Liver (tissue), 8 donors: ENCODE measurements at regions not wholly inside any gene's neighbourhood (a gene's known extent, or its start where the extent isn't known, plus 50 kb on each side); places are given as distances from the start of the nearest gene placed in this dataset.

Source experiments
- DNase-seq: peaks from one replicate; pipeline ENCODE4 v3.0.0-alpha.2; 2017; ENCODE audit warnings: low spot score
- H3K27ac ChIP-seq, 2 donors: one replicate each; pipeline ENCODE4 v1.7.0; 2013; ENCODE audit warnings: inconsistent platforms in 2 of 2, low read length in 2 of 2, control low read depth in 1 of 2, low read depth in 1 of 2, mild to moderate bottlenecking in 1 of 2
- H3K27me3 ChIP-seq, 4 donors: one replicate each; pipeline versions ENCODE4 v1.6.1 to v1.7.0; 2013; ENCODE audit warnings: low read length in 3 of 4, inconsistent platforms in 1 of 4, mild to moderate bottlenecking in 1 of 4, moderate library complexity in 1 of 4; ENCODE audit not compliant: control insufficient read depth in 4 of 4, insufficient read depth in 4 of 4
- H3K36me3 ChIP-seq, 4 donors: one replicate each; pipeline versions ENCODE4 v1.6.1 to v1.7.0; 2013; ENCODE audit warnings: low read length in 3 of 4, mild to moderate bottlenecking in 3 of 4, low read depth in 1 of 4, moderate library complexity in 1 of 4; ENCODE audit not compliant: control insufficient read depth in 4 of 4, insufficient read depth in 3 of 4
- H3K4me1 ChIP-seq, 4 donors: one replicate each; pipeline versions ENCODE4 v1.6.1 to v1.7.0; 2013; ENCODE audit warnings: low read length in 3 of 4, mild to moderate bottlenecking in 3 of 4, moderate library complexity in 1 of 4; ENCODE audit not compliant: control insufficient read depth in 4 of 4, insufficient read depth in 4 of 4
- H3K4me3 ChIP-seq, 3 donors: one replicate each; pipeline versions ENCODE4 v1.6.1 to v1.7.0; 2013; ENCODE audit warnings: low read length in 3 of 3, control low read depth in 1 of 3, low read depth in 1 of 3, mild to moderate bottlenecking in 1 of 3
- H3K9ac ChIP-seq, 2 donors: one replicate each; pipeline ENCODE4 v1.7.0; 2013; ENCODE audit warnings: low read length in 2 of 2, mild to moderate bottlenecking in 2 of 2, moderate library complexity in 2 of 2, control low read depth in 1 of 2, low read depth in 1 of 2
- H3K9me3 ChIP-seq, 4 donors: one replicate each; pipeline versions ENCODE4 v1.6.1 to v1.7.0; 2013; ENCODE audit warnings: low read length in 3 of 4; ENCODE audit not compliant: control insufficient read depth in 4 of 4
- ATF3 ChIP-seq: IDR thresholded peaks from 2 replicates; pipeline ENCODE4 v1.6.1; 2016; ENCODE audit warnings: antibody characterized with exemption
- CTCF ChIP-seq: fragments of 150-350 bp; IDR thresholded peaks from 2 replicates; pipeline ENCODE4 v1.5.1; 2017; ENCODE audit warnings: improper control_type of control experiment, low read depth, low read length; ENCODE audit not compliant: missing input control
- EGR1 ChIP-seq, 2 donors: IDR thresholded peaks; 2 replicates each; pipeline ENCODE4 v1.6.1; 2016 to 2018; ENCODE audit warnings: antibody characterized with exemption in 2 of 2, low read depth in 2 of 2
- FOXA1 ChIP-seq: IDR thresholded peaks from 2 replicates; pipeline ENCODE4 v1.6.1; 2016; ENCODE audit warnings: antibody characterized with exemption
- FOXA2 ChIP-seq: IDR thresholded peaks from 2 replicates; pipeline ENCODE4 v1.6.1; 2016; ENCODE audit warnings: antibody characterized with exemption
- HNF4A ChIP-seq, 2 donors: conservative IDR thresholded peaks; 2 replicates each; pipeline ENCODE4 v1.6.1; 2016; ENCODE audit warnings: antibody characterized with exemption in 2 of 2, mild to moderate bottlenecking in 2 of 2
- HNF4G ChIP-seq: IDR thresholded peaks from 2 replicates; pipeline ENCODE4 v1.6.1; 2016; ENCODE audit warnings: antibody characterized with exemption
- JUND ChIP-seq, 2 donors: IDR thresholded peaks; 2 replicates each; pipeline ENCODE4 v1.6.1; 2016; ENCODE audit warnings: antibody characterized with exemption in 2 of 2
- MAX ChIP-seq: IDR thresholded peaks from 2 replicates; pipeline ENCODE4 v1.6.1; 2016; ENCODE audit warnings: antibody characterized with exemption
- NR2F2 ChIP-seq: IDR thresholded peaks from 2 replicates; pipeline ENCODE4 v1.6.1; 2016; ENCODE audit warnings: antibody characterized with exemption
- RAD21 ChIP-seq, 2 donors: IDR thresholded peaks; 2 replicates each; pipeline ENCODE4 v1.6.1; 2016; ENCODE audit warnings: antibody characterized with exemption in 2 of 2, mild to moderate bottlenecking in 2 of 2
- RXRA ChIP-seq, 2 donors: IDR thresholded peaks; 2 replicates each; pipeline ENCODE4 v1.6.1; 2017 to 2018; ENCODE audit warnings: antibody characterized with exemption in 2 of 2, mild to moderate bottlenecking in 1 of 2
- SP1 ChIP-seq: IDR thresholded peaks from 2 replicates; pipeline ENCODE4 v1.6.1; 2018; ENCODE audit warnings: antibody characterized with exemption, mild to moderate bottlenecking
- TAF1 ChIP-seq: conservative IDR thresholded peaks from 2 replicates; pipeline ENCODE4 v1.6.1; 2016; ENCODE audit warnings: antibody characterized with exemption, mild to moderate bottlenecking
- YY1 ChIP-seq: IDR thresholded peaks from 2 replicates; pipeline ENCODE4 v1.6.1; 2016; ENCODE audit warnings: antibody characterized with exemption, mild to moderate bottlenecking
- ZBTB33 ChIP-seq: IDR thresholded peaks from 2 replicates; pipeline ENCODE4 v1.6.1; 2016; ENCODE audit warnings: antibody characterized with exemption
- WGBS: extraction: QIAGEN DNeasy Blood & Tissue Kit; methylation state at CpG from one replicate; pipeline ENCODE4 v1.1.7; 2013; 5-methylcytosine and 5-hydroxymethylcytosine counted together
- TF ChIP-seq, protein P1 (sequence below): IDR thresholded peaks from 2 replicates; pipeline ENCODE4 v1.6.1; 2016; ENCODE audit warnings: antibody characterized with exemption, mild to moderate bottlenecking
- donor health status: healthy.
- donor health status: healthy.
- donor health status: healthy.
- donor health status: healthy.
- donor health status: healthy.

DNA sequence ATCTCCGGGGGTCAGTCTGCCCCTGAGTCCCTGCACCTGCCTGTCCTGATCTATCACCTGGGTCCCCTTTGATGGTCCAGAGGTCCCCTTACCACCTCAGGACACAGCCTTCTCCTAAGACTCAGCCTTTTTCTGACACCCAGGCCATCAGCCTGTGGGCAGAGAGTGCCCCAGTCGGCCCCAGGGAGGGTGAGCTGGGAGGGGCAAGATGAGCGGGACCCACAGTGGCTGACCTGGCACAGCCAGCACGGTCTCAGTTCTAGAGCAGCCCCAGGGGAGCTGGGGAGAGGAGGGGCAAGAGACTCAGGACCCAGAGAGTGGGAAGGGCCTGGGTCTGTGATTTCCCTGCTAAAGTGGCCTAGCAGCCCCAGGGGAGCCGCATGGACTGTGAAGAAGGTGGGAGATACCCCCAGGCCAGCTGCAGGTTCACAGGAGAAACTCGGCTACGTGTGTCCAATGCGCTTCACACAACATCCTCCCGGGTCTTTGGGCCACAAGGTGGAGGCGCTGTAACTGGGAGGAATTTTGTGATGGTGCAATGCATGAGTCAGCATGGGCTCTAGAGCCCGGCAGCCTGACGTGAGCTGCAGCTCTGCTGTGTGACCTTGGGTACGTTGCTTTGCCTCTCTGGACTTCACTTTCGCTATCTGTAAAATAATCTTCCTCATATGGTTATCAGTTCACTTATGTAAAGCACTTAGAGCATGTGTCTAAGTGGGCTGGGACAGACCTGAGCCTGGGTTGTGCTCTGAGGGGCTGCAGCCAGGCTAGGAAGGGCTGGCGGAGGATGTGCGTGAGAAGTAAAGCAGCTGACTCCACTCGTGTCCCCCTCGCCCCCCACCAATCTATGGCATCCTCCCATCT is 67.2 kb upstream of the LHX1 start:
- Histone ChIP-seq H3K9ac (no peak overlapping the region), H3K36me3 (no peaks in the 10 kb centered on the region), H3K4me3 (no peak overlapping the region), H3K9me3 (peaks cover 0 to 6% (median 0%) of the 10 kb centered on the region in 4 donors), H3K27me3 (no peaks in the 10 kb centered on the region), H3K4me1 (no peaks in the 10 kb centered on the region), H3K27ac (no peak overlapping the region)
- TF ChIP-seq RAD21 (IDR thresholded peaks at IDR 0.05): no peak
- TF ChIP-seq TAF1: no peak
- TF ChIP-seq ZBTB33: no peak
- no peak for TF ChIP-seq SP1
- TF ChIP-seq MAX: no peak
- no peak for TF ChIP-seq JUND (IDR thresholded peaks at IDR 0.05)
- TF ChIP-seq EGR1 (IDR thresholded peaks at IDR 0.05; ENCODE audit: low read depth in 2 of 2): no peak
- no peak for TF ChIP-seq YY1
- no peak for TF ChIP-seq FOXA1
- TF ChIP-seq, protein P1, sequence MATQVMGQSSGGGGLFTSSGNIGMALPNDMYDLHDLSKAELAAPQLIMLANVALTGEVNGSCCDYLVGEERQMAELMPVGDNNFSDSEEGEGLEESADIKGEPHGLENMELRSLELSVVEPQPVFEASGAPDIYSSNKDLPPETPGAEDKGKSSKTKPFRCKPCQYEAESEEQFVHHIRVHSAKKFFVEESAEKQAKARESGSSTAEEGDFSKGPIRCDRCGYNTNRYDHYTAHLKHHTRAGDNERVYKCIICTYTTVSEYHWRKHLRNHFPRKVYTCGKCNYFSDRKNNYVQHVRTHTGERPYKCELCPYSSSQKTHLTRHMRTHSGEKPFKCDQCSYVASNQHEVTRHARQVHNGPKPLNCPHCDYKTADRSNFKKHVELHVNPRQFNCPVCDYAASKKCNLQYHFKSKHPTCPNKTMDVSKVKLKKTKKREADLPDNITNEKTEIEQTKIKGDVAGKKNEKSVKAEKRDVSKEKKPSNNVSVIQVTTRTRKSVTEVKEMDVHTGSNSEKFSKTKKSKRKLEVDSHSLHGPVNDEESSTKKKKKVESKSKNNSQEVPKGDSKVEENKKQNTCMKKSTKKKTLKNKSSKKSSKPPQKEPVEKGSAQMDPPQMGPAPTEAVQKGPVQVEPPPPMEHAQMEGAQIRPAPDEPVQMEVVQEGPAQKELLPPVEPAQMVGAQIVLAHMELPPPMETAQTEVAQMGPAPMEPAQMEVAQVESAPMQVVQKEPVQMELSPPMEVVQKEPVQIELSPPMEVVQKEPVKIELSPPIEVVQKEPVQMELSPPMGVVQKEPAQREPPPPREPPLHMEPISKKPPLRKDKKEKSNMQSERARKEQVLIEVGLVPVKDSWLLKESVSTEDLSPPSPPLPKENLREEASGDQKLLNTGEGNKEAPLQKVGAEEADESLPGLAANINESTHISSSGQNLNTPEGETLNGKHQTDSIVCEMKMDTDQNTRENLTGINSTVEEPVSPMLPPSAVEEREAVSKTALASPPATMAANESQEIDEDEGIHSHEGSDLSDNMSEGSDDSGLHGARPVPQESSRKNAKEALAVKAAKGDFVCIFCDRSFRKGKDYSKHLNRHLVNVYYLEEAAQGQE: no peak
- no peak for TF ChIP-seq RXRA (IDR thresholded peaks at IDR 0.05)
- TF ChIP-seq FOXA2: no peak
- no peak for TF ChIP-seq HNF4G
- TF ChIP-seq NR2F2: no peak
- no peak for TF ChIP-seq HNF4A (conservative IDR thresholded peaks at IDR 0.05)
- TF ChIP-seq ATF3: no peak
- TF ChIP-seq CTCF: no peak
- no peak for DNase-seq
- 66% methylated on average over 18 of the region's 18 CpGs for WGBS
